GF-D8 (cell line): ENCODE measurements at regions not wholly inside any gene's neighbourhood (a gene's known extent, or its start where the extent isn't known, plus 50 kb on each side); places are given as distances from the start of the nearest gene placed in this dataset.

ENCODE experiments used
- DNase-seq: peaks from one replicate; lab custom pipeline; 2025; lab: John Stamatoyannopoulos, UW

- DNase-seq, result no peak
Observed at GRCh38 chr13:34816245-34816884, 125.7 kb upstream of the NBEA start.

GRCh38 chr13:34816908-34817665 lies 125.0 kb upstream of the NBEA start:
- DNase-seq, result no peak

GRCh38 chr13:34822650-34823049 lies 119.4 kb upstream of the NBEA start:
- DNase-seq, result no peak

- no peak for DNase-seq
Observed at GRCh38 chr13:34826432-34826831, 115.6 kb upstream of the NBEA start.

GRCh38 chr13:34833562-34834182 lies 108.4 kb upstream of the NBEA start:
- DNase-seq, result no peak

GRCh38 chr13:34842466-34842865 lies 99.6 kb upstream of the NBEA start:
- no peak for DNase-seq

GRCh38 chr13:34847766-34848165 lies 94.3 kb upstream of the NBEA start:
- no peak for DNase-seq

- no peak for DNase-seq
Observed at GRCh38 chr13:34849406-34849805, 92.7 kb upstream of the NBEA start.

- DNase-seq, result no peak
Observed at GRCh38 chr13:34853161-34853560, 88.9 kb upstream of the NBEA start.

GRCh38 chr13:34857558-34858325 lies 84.3 kb upstream of the NBEA start:
- DNase-seq, result no peak

- no peak for DNase-seq
Observed at GRCh38 chr13:34862311-34862710, 79.8 kb upstream of the NBEA start.

GRCh38 chr13:34862716-34863115 lies 79.4 kb upstream of the NBEA start:
- no peak for DNase-seq

GRCh38 chr13:34863360-34864135 lies 78.5 kb upstream of the NBEA start:
- no peak for DNase-seq

GRCh38 chr13:34864671-34865070 lies 77.4 kb upstream of the NBEA start:
- DNase-seq, result no peak

GRCh38 chr13:34867590-34867989 lies 74.5 kb upstream of the NBEA start:
- no peak for DNase-seq

- DNase-seq, result no peak
Observed at GRCh38 chr13:34868733-34869132, 73.3 kb upstream of the NBEA start.

GRCh38 chr13:34869696-34870095 lies 72.4 kb upstream of the NBEA start:
- no peak for DNase-seq

GRCh38 chr13:34878329-34878728 lies 63.7 kb upstream of the NBEA start:
- DNase-seq, result no peak

GRCh38 chr13:34879851-34880250 lies 62.2 kb upstream of the NBEA start:
- DNase-seq, result no peak

- no peak for DNase-seq
Observed at GRCh38 chr13:34881494-34881893, 60.6 kb upstream of the NBEA start.

GRCh38 chr13:34883396-34883795 lies 58.7 kb upstream of the NBEA start:
- DNase-seq, result no peak

- no peak for DNase-seq
Observed at GRCh38 chr13:34884366-34884765, 57.7 kb upstream of the NBEA start.
